ENCODE measurements at regions not wholly inside any gene's neighbourhood (a gene's known extent, or its start where the extent isn't known, plus 50 kb on each side); places are given as distances from the start of the nearest gene placed in this dataset.

- TF ChIP-seq CTCF (IDR thresholded peaks at IDR 0.05) (no peak), POLR2A (IDR thresholded peaks at IDR 0.05) (no peak)
These were observed 437.2 kb downstream of the HS3ST3B1 start for GRCh38 chr17:14737984-14738651.
